ENCODE measurements at regions not wholly inside any gene's neighbourhood (a gene's known extent, or its start where the extent isn't known, plus 50 kb on each side); places are given as distances from the start of the nearest gene placed in this dataset.

DNA sequence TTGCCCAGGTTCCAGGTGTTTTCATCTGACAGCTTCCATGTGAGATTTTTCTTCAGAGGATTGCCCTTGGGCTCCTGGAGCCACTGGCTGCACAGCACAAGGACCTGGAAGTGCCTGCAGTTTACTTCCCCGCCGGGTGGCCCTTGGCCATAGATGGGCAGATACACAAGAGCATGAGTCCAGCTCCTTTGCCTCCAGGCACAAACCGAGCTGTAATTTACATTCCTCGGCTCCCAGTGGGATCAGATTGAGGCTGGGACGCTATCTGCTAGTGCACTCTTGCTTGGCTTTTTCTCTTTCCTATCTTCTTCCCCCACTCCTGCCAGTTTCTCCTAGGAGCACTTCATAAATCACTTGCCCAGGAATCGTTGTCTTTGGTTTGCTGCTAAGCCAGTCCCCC lies 85.4 kb upstream of the RALY start:
- TF ChIP-seq YY1 (IDR thresholded peaks at IDR 0.05; ENCODE audit: insufficient read depth, insufficient read length) = no peak
- no peak for TF ChIP-seq SUZ12 (IDR thresholded peaks at IDR 0.05; ENCODE audit: extremely low read depth, insufficient read depth, insufficient read length)
- TF ChIP-seq ZNF274 (IDR thresholded peaks at IDR 0.05; ENCODE audit: low read depth, low read length) = no peak

Data from NT2/D1 (cell line).